Stimulated activated CD4-positive, alpha-beta T cell treated with anti-CD3 and anti-CD28 coated beads, TNF-alpha, amount 100 ng/mL, for 24 hours (primary cell): ENCODE measurements at regions not wholly inside any gene's neighbourhood (a gene's known extent, or its start where the extent isn't known, plus 50 kb on each side); places are given as distances from the start of the nearest gene placed in this dataset.
A peak's percentile ranks its signal among the peaks of the same experiment; 100 is the strongest.
"Not testable (repeated sequence)": the region's sequence is repeated elsewhere in the genome, so short reads cannot be mapped to it uniquely, and the experiment has no call there.

Source experiments
- DNase-seq, 3 experiments: peaks; one replicate each; pipeline ENCODE4 v3.0.0-alpha.2; 2020; ENCODE audit warnings: low read depth in 3 of 3

DNA sequence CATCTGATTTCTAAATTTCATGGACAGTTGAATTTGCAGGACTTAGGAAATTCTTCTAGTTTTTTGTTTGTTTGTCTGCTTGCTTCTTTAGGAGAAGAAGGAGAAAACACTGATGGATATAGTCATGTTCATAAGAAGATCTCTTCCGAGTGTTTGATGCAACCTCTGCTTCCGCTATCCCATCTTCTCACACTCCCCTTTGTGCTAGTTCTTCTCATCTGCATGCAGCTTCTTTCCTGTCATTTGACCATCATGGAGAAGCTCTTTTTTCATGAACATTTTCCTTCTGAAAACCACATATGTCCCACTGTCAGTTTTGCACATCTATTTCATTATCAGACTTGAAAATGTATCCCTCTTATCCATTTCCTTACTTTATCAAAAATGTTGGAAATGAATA, 346.9 kb upstream of the PRKCQ start:
- no peak for DNase-seq

DNA sequence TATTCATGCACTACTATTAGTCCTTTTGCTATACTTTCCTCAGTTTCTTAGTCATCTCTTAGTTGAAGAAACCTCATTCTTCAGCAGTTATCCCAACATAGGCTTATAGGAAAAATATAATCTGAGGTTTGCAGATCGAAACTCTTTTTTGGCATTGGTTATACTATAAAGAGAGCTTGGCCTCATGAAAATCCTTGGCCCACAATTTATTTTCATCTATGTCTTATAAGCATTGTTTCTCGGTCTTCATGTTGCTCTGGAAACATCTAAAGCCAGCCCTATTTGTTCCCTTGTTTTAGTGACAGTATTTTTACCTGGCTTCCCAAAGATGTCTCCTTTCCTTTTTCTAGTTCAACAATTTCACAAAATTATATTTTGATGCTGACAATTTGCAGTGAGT, 345.1 kb upstream of the PRKCQ start:
- DNase-seq: no peak

- no peak for DNase-seq
Measured at GRCh38 chr10:6924166-6924565, 344.1 kb upstream of the PRKCQ start.

DNA sequence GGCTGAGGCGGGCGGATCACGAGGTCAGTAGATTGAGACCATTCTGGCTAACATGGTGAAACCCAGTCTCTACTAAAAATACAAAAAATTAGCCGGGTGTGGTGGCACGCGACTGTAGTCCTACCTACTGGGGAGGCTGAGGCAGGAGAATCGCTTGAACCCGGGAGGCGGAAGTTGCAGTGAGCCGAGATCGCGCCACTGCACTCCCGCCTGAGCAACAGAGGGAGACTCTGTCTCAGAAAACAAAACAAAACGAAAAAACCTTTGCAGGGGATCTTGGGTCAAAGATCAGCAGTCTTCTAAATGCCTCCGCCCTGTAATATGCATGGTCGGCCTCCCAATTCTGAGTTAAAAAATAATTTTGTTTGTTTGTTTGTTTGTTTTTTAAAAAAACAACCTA, 340.9 kb upstream of the PRKCQ start:
- not testable (repeated sequence) for DNase-seq

DNA sequence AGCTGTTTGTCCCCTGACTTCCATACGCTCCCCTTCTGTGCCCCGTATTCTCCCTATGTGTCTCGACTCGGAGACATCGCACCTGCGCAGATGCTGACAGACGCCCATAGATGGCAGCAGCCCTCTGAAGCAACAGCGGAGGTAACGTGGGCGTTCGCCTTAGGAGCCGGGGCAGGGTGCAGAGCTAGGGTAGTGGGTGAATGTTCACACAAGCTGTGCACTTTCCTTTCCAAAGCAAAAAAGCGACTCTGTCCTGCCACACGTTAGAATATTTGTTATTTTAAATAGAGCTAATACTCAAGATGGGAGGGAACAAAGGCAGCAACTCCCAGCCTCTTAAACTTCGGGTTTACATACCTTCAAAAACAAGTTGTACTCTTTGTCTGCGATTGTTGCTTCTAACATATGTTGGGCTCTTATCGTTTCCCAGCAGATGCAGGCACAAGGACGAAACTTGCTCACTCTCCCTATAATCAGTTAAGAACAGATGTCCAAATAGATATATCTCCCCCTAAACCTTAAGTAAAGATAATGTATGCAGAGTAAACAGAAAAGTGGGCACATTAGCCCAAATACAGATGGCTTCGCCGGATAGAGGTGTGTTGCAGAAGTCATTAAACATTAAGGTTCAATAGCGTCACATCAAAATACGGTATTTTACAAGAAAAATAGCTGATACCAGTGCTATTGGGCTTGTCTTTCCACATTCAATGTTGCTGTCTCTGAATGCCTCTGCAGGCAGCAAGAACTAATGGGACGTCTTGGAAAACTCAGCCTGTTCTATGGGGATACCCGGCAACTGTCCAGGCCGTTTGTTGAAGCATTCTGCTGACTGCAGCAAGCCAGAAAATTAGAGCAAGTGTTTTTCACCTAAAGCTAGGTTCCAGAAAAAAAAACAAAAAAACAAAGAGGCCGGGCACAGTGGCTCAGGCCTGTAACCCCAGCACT, 340.3 kb upstream of the PRKCQ start:
- DNase-seq: peak; percentile 69 to 81 (median 73)

- no peak for DNase-seq
Measured at GRCh38 chr10:6919077-6919476, 339.0 kb upstream of the PRKCQ start.

DNA sequence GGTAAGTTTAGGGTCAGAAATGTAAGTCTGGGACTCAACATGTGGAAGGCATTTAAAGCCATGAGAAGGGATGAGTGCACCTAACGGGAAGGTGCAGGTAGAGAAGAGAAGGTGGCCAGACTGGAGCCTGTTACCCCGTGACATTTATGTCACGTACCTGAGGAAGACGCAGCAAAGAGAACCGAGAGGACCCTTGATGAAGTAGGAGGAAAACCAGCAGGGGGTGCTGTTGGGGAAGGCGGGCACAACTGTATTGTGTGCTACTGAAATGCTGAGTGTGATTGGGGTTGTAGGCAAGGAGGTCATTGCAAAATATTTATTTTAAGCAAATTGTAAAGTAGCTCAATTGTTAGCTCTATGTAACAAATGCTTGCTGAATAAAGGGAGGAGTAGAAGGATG, 338.2 kb upstream of the PRKCQ start:
- peak; percentile 55 to 63 (median 61) for DNase-seq

DNA sequence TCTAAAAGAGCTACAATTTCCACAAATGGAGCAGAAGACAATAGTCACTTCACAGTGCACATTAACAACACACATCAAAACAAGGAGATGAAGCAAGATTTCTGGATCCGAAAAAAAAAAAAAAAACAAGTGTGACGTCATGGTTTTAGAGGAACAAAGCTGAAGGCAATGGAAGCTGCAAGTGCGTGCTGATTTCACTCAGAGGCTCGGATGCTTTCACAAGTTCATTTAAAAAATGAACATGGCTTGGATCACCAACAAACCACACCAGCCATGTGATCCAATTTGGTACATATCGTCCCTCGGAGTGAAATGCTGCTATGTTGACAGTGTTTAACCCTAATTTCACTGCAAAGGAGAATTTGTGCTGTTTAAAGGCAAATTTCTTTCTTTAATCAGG, 337.0 kb upstream of the PRKCQ start:
- DNase-seq: no peak

GRCh38 chr10:6916601-6917000, 336.5 kb upstream of the PRKCQ start:
- DNase-seq: no peak

DNA sequence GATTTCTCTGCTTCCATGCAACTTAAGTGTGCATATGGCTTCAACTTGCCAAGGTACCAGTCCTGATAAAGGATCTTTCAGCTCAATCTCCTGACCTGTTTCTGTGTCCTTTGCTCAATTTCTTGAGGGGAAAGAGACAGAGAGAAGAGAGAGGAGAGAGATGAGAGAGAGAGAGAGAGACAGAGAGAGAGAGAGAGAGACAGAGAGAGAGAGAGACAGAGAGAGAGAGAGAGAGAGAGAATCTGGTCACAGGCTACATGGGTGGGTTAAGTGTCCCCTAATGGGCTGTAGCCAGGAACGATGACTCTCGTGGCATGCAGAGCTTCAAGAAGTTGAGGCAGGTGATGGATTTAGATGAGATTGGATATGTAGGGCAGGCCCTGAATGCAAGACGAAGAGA, 335.2 kb upstream of the PRKCQ start:
- no peak for DNase-seq

DNA sequence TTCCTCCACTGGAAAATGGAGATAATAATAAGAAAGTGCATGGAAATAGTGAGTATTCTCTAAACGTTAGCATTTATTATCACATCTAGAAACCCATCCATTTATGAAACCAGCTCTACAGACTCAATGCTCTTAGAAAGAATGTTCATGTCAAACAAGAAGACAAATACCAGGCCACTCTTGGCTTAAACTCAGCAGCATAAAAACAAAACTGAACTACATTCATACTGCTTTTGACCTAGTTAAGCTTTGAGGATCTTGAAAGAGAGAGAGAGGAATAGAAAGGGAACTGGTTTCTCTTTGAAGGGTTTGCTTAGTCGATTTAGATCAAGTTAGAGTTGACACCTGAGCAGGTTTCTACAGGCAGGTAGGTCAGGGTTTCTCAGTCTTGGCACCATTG, 332.9 kb upstream of the PRKCQ start:
- no peak for DNase-seq

DNA sequence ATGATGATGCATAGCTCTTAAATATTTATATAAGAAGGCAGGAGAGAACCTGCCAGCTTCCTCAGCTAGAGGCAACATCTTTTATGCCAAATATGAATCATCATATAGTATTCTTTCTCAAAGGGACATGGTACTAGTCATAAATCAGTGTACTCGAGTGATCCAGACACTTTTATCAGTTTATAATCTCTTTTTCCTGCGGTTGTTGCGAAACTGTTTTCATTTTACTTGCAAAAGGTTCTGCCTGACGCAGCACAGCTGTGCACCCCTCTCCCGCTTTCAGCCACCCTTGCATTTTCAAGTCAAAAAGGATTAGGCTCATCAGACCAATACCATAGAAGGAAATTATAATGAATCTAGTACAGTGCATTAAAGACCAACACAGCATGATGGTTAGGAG, 332.3 kb upstream of the PRKCQ start:
- no peak for DNase-seq

DNA sequence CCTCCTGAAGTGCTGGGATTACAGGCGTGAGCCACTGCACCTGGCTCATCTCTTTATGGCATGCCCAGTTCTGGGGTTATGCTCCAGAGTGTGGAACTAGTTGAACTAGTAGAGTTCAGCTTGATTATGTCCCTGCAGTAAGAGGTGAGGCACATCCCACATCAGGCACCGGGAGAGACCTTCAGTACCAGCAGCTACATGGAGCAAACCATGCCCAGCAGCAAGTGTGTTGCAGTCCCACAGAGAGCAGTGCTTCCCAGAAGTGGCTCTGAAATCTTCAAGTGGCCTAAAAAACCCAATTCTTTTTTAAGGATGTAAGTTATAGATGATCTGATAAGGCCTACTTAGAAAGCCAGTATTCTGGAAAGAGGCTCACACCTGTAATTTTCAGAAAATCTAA, 331.9 kb upstream of the PRKCQ start:
- DNase-seq: no peak

DNA sequence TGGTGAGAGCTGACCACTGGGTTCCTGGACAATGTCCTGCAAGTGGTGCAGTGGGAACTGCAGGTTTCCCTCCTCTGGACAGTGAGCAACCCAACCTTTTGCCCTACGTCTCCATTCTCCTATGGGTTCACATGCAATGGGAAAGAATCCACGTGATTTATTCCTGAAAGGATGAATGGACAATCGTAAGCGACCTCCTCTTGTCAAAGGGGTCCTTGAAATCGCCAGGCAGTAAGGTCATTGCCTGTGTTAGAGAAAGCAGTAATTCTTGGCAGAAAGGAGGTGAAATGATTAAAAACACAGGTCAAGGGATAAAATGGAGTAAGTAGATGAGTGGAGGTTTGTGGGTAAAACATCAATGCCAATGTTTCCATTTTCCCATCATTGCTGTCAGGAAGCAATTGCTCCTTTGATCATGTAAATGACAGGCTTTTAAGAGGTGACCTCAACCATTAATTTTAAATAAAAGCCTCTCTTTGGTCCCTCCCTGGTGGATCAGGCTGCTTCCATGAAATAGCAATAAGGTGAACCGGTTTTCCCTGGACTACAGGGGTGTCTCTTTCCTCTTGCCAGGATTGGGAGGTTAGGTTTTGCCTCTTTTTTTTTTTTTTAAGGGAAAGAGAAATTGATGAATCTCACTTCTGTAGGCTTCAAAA, 330.0 kb upstream of the PRKCQ start:
- no peak for DNase-seq

DNA sequence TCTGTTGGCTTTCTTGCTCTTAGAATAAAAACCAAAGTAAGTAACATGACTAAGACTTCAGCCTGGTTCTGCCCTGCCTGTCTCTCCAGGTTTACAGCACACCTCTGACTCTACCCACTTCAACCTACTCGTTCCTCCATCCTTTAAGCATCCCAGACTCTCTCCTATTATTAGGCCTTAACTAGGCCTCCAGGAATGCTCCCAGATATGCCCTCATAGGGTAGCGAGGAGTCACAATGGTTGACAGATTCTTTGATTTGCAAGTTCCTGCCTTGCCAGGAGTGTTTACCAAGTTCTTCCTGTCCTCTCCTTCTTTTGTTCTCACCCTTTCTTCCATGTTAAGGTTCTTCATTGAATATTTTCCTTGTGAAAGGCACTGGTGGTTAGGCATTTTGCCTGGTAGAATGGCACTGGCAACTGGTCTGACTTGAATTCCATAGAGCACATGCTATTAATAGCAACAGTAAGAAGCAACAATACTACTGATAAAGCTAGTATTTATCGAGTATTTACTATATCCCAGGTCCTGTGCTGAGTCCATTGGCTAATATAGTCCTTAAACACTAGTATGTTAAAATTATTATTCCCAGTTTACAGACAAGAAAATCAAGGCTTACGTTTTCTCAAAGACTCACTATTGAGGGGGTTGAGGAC, 327.9 kb upstream of the PRKCQ start:
- no peak for DNase-seq

DNA sequence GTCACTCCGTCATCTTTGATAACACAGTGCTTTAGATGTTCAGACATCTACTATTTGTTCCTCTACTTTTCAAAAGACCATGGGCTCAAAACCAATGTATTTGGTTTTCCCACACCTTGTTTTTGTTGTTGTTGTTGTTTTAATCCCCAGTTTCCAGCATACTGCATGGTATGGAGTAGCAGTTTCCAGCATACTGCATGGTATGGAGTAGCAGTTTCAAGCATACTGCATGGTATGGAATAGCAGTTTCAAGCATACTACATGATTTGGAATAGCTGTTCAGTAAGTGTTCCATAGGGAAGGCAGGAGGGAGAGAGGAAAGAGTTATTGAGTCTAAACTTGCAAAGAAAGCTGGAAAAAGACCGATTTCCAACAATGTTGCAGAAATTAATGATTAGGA, 314.3 kb upstream of the PRKCQ start:
- DNase-seq: no peak

- DNase-seq: no peak
Measured at GRCh38 chr10:6892864-6893263, 312.8 kb upstream of the PRKCQ start.

DNA sequence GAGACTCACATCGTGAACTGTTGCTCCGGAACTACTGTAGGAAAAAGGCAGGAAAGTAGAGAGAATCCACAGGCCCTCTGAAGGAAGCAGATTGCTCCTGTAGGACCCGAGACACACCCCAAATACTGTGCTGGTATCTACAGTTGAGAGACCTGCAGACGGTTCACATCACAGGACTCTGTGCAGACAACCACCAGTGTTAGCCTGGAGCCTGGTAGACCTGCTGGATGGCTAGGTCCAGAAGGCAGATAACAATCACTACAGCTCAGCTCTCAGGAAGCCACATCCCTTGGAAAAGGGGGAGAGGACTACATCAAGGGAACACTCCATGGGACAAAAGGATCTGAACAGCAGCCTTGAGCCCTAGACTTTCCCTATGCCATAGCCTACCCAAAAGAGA, 311.8 kb upstream of the PRKCQ start:
- no peak for DNase-seq

GRCh38 chr10:6889718-6890117, 309.6 kb upstream of the PRKCQ start:
- DNase-seq: no peak

DNA sequence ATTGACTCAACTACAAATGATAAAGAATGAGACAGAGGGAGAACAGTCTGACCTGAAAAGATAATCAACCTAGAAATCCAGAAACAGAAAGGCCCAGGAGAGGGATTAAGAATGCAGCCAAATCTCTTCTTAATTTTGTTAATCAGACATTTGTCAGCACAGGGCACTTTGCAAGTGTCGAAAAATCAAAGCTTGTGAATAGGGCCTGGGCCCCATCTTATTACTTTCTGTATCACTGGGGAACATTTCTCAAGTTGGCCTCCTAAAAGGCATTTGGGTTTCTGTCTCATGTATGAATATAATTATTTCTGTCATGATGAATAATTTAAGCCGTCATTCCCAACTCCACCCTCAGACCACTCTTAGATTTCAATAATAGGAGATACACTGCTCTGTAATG, 308.4 kb upstream of the PRKCQ start:
- DNase-seq: no peak

DNA sequence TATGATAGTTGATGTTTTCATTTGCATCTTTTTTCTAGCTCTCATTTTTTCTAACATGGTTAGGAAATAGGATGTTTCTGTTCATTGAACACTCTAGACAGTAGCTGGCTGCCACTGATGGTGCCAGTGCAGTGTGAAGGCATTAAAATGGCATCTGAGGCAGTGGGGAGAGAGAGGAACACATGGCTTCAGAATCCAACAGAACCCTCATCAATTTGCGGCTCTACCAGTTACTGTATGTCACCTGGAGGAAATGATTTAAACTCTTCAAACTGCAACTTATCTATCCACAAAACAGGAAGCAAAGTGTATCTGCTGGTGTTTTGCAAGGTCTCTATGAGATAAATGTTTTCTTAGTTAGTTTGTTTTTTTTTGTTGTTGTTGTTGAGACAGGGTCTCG, 305.2 kb upstream of the PRKCQ start:
- DNase-seq: no peak

- DNase-seq: no peak
Measured at GRCh38 chr10:6881987-6882386, 301.9 kb upstream of the PRKCQ start.
